GM12872 (cell line): ENCODE measurements at regions not wholly inside any gene's neighbourhood (a gene's known extent, or its start where the extent isn't known, plus 50 kb on each side); places are given as distances from the start of the nearest gene placed in this dataset.

Source experiments
- CTCF ChIP-seq: IDR thresholded peaks from 3 replicates; pipeline ENCODE4 v1.5.1; 2011; ENCODE audit warnings: low read depth, mild to moderate bottlenecking, low read length, moderate library complexity; ENCODE audit not compliant: insufficient read depth

- no peak for TF ChIP-seq CTCF
Observed at GRCh38 chr7:114789161-114789560, 132.7 kb upstream of the MDFIC start.

GRCh38 chr7:114789871-114790311, 132.0 kb upstream of the MDFIC start:
- no peak for TF ChIP-seq CTCF

- no peak for TF ChIP-seq CTCF
Observed at GRCh38 chr7:114790521-114790920, 131.4 kb upstream of the MDFIC start.

GRCh38 chr7:114791771-114792170, 130.1 kb upstream of the MDFIC start:
- no peak for TF ChIP-seq CTCF

GRCh38 chr7:114793155-114793845, 128.6 kb upstream of the MDFIC start:
- no peak for TF ChIP-seq CTCF

- TF ChIP-seq CTCF, result no peak
Observed at GRCh38 chr7:114795475-114795874, 126.4 kb upstream of the MDFIC start.

DNA sequence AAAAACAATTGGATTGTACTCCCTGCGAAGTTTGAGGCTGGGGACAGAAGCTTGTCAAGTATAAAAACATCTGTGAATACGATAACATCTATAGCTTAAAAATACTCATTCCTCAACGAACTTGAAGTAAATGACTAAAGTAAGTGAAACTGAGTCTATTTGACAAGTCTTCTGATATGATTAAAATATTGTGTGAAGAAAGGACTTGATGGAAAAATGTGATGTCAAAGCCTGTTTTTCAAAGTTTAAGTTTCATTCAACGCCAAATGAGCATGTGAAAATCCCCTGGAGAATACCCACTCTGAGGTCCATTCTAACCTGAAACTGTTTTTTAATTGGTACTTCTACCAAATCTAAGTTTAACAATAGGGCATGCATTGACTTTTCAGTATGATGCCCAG, 122.3 kb upstream of the MDFIC start:
- no peak for TF ChIP-seq CTCF
